ENCODE measurements at regions not wholly inside any gene's neighbourhood (a gene's known extent, or its start where the extent isn't known, plus 50 kb on each side); places are given as distances from the start of the nearest gene placed in this dataset.

DNA sequence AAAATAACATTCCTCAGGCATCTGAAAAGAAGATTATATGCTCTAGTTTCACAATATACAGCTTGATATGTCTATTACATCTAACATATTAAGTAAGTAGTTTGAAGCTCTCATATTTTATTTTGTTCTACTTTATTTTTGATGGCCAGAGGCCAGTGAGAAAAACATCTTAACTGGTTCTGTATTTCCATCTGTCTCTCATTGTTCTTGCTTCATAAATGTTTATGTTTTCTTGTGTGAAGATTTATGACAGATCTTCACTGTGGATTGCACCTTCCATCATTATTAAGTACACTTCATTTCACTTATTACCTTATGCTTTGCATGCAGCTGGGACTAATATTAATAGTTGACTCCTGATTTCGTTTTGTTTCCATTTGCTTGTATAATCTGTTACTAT lies 511.2 kb downstream of the TSN start:
- H3K36me3 ChIP-seq (replicated peaks in 1 of 2; ENCODE audit: control insufficient read depth in 1 of 2, insufficient read depth in 2 of 2, low read length in 2 of 2) = no peaks in the 10 kb centered on the region
- H3K36me3 Mint-ChIP-seq = no peaks in the 10 kb centered on the region
- no peaks in the 10 kb centered on the region for H3K27me3 ChIP-seq (ENCODE audit: control insufficient read depth in 2 of 2, insufficient read depth in 2 of 2, low read length in 2 of 2)
- peaks cover 0 to 2% (median 0%) of the 10 kb centered on the region in 7 donors for H3K9me3 Mint-ChIP-seq
- TF ChIP-seq, protein P1, sequence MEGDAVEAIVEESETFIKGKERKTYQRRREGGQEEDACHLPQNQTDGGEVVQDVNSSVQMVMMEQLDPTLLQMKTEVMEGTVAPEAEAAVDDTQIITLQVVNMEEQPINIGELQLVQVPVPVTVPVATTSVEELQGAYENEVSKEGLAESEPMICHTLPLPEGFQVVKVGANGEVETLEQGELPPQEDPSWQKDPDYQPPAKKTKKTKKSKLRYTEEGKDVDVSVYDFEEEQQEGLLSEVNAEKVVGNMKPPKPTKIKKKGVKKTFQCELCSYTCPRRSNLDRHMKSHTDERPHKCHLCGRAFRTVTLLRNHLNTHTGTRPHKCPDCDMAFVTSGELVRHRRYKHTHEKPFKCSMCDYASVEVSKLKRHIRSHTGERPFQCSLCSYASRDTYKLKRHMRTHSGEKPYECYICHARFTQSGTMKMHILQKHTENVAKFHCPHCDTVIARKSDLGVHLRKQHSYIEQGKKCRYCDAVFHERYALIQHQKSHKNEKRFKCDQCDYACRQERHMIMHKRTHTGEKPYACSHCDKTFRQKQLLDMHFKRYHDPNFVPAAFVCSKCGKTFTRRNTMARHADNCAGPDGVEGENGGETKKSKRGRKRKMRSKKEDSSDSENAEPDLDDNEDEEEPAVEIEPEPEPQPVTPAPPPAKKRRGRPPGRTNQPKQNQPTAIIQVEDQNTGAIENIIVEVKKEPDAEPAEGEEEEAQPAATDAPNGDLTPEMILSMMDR (IDR thresholded peaks at IDR 0.05) = no peak
- H3K4me1 ChIP-seq (ENCODE audit: control insufficient read depth in 1 of 2, insufficient read depth in 2 of 2, low read length in 2 of 2) = no peaks in the 10 kb centered on the region
- H4K20me1 ChIP-seq (ENCODE audit: insufficient read depth, low read length) = no peaks in the 10 kb centered on the region
- no CpG with 5 or more reads among the region's 1 CpG for WGBS (ENCODE audit: insufficient coverage)
- H3K9me3 ChIP-seq (replicated peaks in 1 of 2; ENCODE audit: control insufficient read depth in 1 of 2, insufficient read depth in 1 of 2, low read length in 2 of 2) = no peaks in the 10 kb centered on the region
- H3K27me3 Mint-ChIP-seq (ENCODE audit: low read depth in 3 of 3) = peaks cover 0 to 2% (median 2%) of the 10 kb centered on the region in 3 donors
- no peak overlapping the region for H3K4me2 ChIP-seq (replicated peaks; ENCODE audit: extremely low read depth, low read length, poor library complexity, severe bottlenecking)
- H3K4me1 Mint-ChIP-seq = peaks cover 4% of the 10 kb centered on the region
- no peak overlapping the region for H3K4me3 Mint-ChIP-seq
- intact Hi-C loops (cut with micrococcal nuclease) = no loop called here
- no peak overlapping the region for H3K27ac ChIP-seq (ENCODE audit: low read depth in 1 of 2, low read length in 2 of 2)
- H3K79me2 ChIP-seq (ENCODE audit: insufficient read depth, low read length) = no peaks in the 10 kb centered on the region
- DNase-seq = no peak
- no peak overlapping the region for H3K27ac Mint-ChIP-seq
- no peak overlapping the region for H3K4me3 ChIP-seq (replicated peaks in 1 of 3; ENCODE audit: low read depth in 2 of 3, low read length in 3 of 3)
- H3K9ac ChIP-seq (ENCODE audit: insufficient read depth, low read length, poor library complexity, severe bottlenecking) = no peak overlapping the region
- H2AFZ ChIP-seq (ENCODE audit: insufficient read depth, low read depth, low read length, poor library complexity, severe bottlenecking) = no peak overlapping the region

DNA sequence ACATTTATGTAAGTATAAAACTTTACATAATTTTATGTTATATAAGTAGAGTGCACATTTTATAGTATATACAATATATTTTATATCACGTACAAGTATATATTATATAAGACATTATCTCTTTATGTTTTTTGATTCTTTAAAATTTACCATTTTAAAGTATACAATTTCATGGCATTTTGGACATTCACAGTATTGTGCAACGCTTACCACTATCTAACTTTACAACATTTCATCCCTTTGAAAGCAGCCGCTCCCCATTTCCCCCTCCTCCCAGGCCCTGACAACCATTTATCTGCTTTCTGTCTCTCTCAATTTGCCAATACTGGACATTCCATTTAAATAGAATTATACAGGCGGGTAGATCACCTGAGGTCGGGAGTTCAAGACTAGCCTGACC lies 512.5 kb downstream of the TSN start:
- no peaks in the 10 kb centered on the region for H3K36me3 Mint-ChIP-seq
- 81% methylated on average over 4 of the region's 5 CpGs for WGBS (ENCODE audit: insufficient coverage)

More for the DNA sequence above, 512.5 kb downstream of the TSN start:
- Histone ChIP-seq H3K4me3 (replicated peaks in 1 of 3; ENCODE audit: low read depth in 2 of 3, low read length in 3 of 3) (no peak overlapping the region), H4K20me1 (ENCODE audit: insufficient read depth, low read length) (no peaks in the 10 kb centered on the region), H3K27ac (ENCODE audit: low read depth in 1 of 2, low read length in 2 of 2) (no peak overlapping the region), H3K9me3 (replicated peaks in 1 of 2; ENCODE audit: control insufficient read depth in 1 of 2, insufficient read depth in 1 of 2, low read length in 2 of 2) (no peaks in the 10 kb centered on the region), H3K9ac (ENCODE audit: insufficient read depth, low read length, poor library complexity, severe bottlenecking) (no peak overlapping the region), H3K4me2 (replicated peaks; ENCODE audit: extremely low read depth, low read length, poor library complexity, severe bottlenecking) (no peak overlapping the region), H3K4me1 (ENCODE audit: control insufficient read depth in 1 of 2, insufficient read depth in 2 of 2, low read length in 2 of 2) (no peaks in the 10 kb centered on the region), H2AFZ (ENCODE audit: insufficient read depth, low read depth, low read length, poor library complexity, severe bottlenecking) (no peak overlapping the region), H3K36me3 (replicated peaks in 1 of 2; ENCODE audit: control insufficient read depth in 1 of 2, insufficient read depth in 2 of 2, low read length in 2 of 2) (no peaks in the 10 kb centered on the region), H3K27me3 (ENCODE audit: control insufficient read depth in 2 of 2, insufficient read depth in 2 of 2, low read length in 2 of 2) (no peaks in the 10 kb centered on the region), H3K79me2 (ENCODE audit: insufficient read depth, low read length) (no peaks in the 10 kb centered on the region)
- Mint-ChIP-seq H3K4me1 (peaks cover 6% of the 10 kb centered on the region), H3K9me3 (peaks cover 0 to 2% (median 0%) of the 10 kb centered on the region in 7 donors), H3K4me3 (no peak overlapping the region), H3K27me3 (ENCODE audit: low read depth in 3 of 3) (no peaks in the 10 kb centered on the region), H3K27ac (no peak overlapping the region)
- intact Hi-C loops (cut with micrococcal nuclease) = no loop called here
- TF ChIP-seq, protein P1 (IDR thresholded peaks at IDR 0.05) = no peak
- DNase-seq = no peak
